Upper lobe of right lung (tissue), 1 donor: ENCODE measurements at regions not wholly inside any gene's neighbourhood (a gene's known extent, or its start where the extent isn't known, plus 50 kb on each side); places are given as distances from the start of the nearest gene placed in this dataset.

ENCODE experiments used
- ATAC-seq: fragments of 200-7000 bp; cut with Tn5 transposase; one replicate; pipeline ENCODE4 v1.9.1; 2020; ENCODE audit warnings: mild to moderate bottlenecking, moderate library complexity
- DNase-seq: peaks from one replicate; pipeline ENCODE4 v3.0.0-alpha.2; 2020
- H3K27ac ChIP-seq: fragments of 200-600 bp; one replicate; pipeline ENCODE4 v1.8.0; 2022
- H3K27me3 ChIP-seq: fragments of 200-600 bp; one replicate; pipeline ENCODE4 v1.8.0; 2022; ENCODE audit warnings: mild to moderate bottlenecking
- H3K36me3 ChIP-seq: fragments of 200-600 bp; one replicate; pipeline ENCODE4 v1.8.0; 2022
- H3K4me1 ChIP-seq: fragments of 200-600 bp; one replicate; pipeline ENCODE4 v1.8.0; 2022
- H3K4me3 ChIP-seq: fragments of 200-600 bp; one replicate; pipeline ENCODE4 v1.8.0; 2022; ENCODE audit warnings: mild to moderate bottlenecking
- H3K9me3 ChIP-seq: fragments of 200-600 bp; one replicate; pipeline ENCODE4 v1.8.0; 2022
- CTCF ChIP-seq: fragments of 200-600 bp; IDR thresholded peaks from one replicate; pipeline ENCODE4 v1.8.0; 2022; ENCODE audit warnings: antibody characterized with exemption
- intact Hi-C: fragments of 100-400 bp; cut with DNase I; formaldehyde crosslinking; loops from one replicate; pipeline ENCODE4 v1.11.0; 2022
- donor health status: DM: no; HTN: yes; CAD: no; lungs with severe emphysema.

GRCh38 chr5:18765304-18765703, 1131.0 kb downstream of the TAF11L14 start:
- H3K9me3 ChIP-seq: no peaks in the 10 kb centered on the region
- H3K27ac ChIP-seq: no peak overlapping the region
- TF ChIP-seq CTCF: no peak
- H3K27me3 ChIP-seq: no peaks in the 10 kb centered on the region
- DNase-seq (no peak), ATAC-seq (no peak)
- H3K36me3 ChIP-seq: no peaks in the 10 kb centered on the region
- no peak overlapping the region for H3K4me3 ChIP-seq
- no peaks in the 10 kb centered on the region for H3K4me1 ChIP-seq
- intact Hi-C loops: no loop called here

- intact Hi-C loops: no loop called here
- TF ChIP-seq CTCF: no peak
- no peaks in the 10 kb centered on the region for H3K9me3 ChIP-seq
- DNase-seq: no peak
- H3K36me3 ChIP-seq: no peaks in the 10 kb centered on the region
- no peaks in the 10 kb centered on the region for H3K27me3 ChIP-seq
- no peak for ATAC-seq
- H3K27ac ChIP-seq: no peak overlapping the region
- H3K4me1 ChIP-seq: no peaks in the 10 kb centered on the region
- no peak overlapping the region for H3K4me3 ChIP-seq
These were observed 1136.9 kb downstream of the TAF11L14 start for GRCh38 chr5:18771097-18771610.

GRCh38 chr5:18772475-18772874, 1138.2 kb downstream of the TAF11L14 start:
- TF ChIP-seq CTCF: no peak
- no peaks in the 10 kb centered on the region for H3K4me1 ChIP-seq
- H3K4me3 ChIP-seq: no peak overlapping the region
- H3K36me3 ChIP-seq: no peaks in the 10 kb centered on the region
- no peak for DNase-seq
- H3K27me3 ChIP-seq: no peaks in the 10 kb centered on the region
- no peak for ATAC-seq
- no peak overlapping the region for H3K27ac ChIP-seq
- H3K9me3 ChIP-seq: no peaks in the 10 kb centered on the region
- intact Hi-C loops: no loop called here

GRCh38 chr5:18778225-18778624, 1144.0 kb downstream of the TAF11L14 start:
- ATAC-seq: no peak
- H3K9me3 ChIP-seq: no peaks in the 10 kb centered on the region
- no peak for DNase-seq

GRCh38 chr5:18789218-18789998, 1155.1 kb downstream of the TAF11L14 start:
- ATAC-seq: no peak
- no peak for DNase-seq
- Histone ChIP-seq H3K9me3 (no peaks in the 10 kb centered on the region), H3K36me3 (no peaks in the 10 kb centered on the region), H3K4me1 (no peaks in the 10 kb centered on the region), H3K27me3 (no peaks in the 10 kb centered on the region), H3K27ac (no peak overlapping the region), H3K4me3 (no peak overlapping the region)
- TF ChIP-seq CTCF: no peak
- intact Hi-C loops: no loop called here

More at GRCh38 chr5:18778225-18778624, 1144.0 kb downstream of the TAF11L14 start:
- H3K4me3 ChIP-seq: no peak overlapping the region
- no peaks in the 10 kb centered on the region for H3K27me3 ChIP-seq
- no peak for TF ChIP-seq CTCF
- H3K36me3 ChIP-seq: no peaks in the 10 kb centered on the region
- H3K27ac ChIP-seq: no peak overlapping the region
- H3K4me1 ChIP-seq: no peaks in the 10 kb centered on the region
- intact Hi-C loops: no loop called here
